ENCODE measurements at regions not wholly inside any gene's neighbourhood (a gene's known extent, or its start where the extent isn't known, plus 50 kb on each side); places are given as distances from the start of the nearest gene placed in this dataset.
"Not testable (repeated sequence)": the region's sequence is repeated elsewhere in the genome, so short reads cannot be mapped to it uniquely, and the experiment has no call there.

DNA sequence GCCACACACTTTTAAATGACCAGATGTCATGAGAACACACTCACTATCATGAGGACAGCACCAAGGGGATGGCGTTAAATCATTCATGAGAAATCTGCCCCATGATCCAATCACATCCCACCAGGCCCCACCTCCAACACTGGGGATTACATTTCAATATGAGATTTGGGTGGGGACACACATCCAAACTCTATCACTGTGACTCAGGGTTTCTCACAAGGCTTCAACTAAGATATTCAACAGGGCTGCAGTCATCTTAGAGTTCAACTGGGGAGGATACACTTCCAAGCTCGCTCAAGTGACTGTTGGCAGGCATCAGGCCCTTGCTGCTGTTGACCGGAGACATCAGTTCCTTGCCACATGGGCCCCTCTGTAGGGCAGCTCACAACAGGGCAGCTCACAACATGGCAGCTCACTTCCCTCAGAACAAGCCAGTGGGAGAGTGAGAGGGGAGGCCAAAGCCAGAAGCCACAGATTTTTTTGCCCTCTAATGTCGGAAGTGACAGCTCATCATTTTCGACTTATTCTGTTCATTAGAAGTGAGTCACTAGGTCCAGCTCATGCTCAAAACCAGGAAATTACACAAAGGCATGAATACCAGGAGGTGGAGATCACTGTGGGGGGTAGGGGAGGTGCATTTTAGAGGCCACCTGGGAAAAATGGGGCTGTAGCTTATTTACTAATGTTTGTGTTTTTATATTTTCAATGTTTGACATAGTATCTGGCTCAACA is 50.8 kb upstream of the PTHLH start:
- DNase-seq, result no peak

DNA sequence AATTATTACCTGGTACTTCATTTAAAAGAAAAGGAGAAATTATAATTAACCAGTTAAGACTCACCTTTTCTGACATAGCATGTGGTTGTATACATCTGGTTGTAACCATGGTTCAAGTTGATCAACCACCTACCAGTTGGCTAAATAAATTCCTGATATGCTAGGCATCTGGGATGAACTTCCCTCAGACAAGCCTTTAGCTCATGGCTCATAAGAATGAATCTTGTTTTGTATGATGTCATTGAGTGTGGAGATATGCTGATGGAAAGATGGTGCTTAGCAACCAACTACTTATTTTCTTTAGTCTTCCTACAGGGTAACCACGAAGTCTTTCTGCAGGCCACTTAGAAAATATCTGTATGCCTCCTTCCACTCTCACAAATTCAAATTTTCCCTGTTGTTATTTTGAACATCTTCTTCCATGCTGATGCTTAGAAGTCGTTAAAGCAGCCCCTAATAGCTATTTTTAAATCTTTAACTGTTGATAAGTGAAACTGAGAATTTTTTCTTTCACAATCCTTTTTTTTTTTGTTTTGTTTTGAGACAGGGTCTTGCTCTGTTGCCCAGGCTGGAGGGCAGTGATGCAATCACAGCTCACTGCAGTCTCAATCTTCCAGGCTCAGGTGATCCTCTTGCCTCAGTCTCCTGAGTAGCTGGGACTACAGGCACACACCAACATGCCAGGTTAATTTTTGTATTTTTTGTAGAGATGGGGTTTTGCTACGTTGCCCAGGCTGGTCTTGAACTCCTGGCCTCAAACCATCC is 51.9 kb upstream of the PTHLH start:
- no peak for DNase-seq

DNA sequence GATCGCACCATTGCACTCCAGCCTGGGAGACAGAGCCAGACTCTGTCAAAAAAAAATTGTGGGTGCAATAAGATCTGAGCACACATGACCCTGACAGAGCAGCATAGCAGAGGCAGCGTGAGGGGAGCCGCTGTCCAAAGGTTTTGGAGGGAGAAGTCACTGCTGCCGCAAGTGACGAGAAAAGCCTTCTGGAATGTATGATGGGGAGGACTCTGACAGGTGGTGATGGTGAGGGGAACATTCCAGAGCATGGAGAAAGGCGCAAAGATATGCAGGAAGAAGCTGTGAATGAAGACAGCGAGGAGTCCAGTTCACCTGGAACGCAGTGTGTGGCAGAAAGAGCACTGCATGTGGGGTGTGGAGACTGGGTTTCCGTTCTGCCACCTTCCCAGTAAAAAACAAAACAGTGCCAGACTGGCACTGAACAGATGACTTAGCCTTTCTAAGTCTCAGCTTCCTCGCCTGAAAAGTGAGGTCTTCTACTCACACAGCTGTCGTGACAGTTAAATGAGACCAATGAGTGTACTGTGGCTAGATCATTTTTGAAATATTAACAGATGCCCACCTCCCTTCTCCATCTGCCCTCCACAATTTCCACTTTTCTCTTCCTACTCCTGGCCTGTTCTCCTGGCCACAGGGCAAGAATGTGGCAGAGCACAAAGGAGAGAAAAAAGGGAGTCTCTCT is 53.4 kb upstream of the PTHLH start:
- no peak for DNase-seq

DNA sequence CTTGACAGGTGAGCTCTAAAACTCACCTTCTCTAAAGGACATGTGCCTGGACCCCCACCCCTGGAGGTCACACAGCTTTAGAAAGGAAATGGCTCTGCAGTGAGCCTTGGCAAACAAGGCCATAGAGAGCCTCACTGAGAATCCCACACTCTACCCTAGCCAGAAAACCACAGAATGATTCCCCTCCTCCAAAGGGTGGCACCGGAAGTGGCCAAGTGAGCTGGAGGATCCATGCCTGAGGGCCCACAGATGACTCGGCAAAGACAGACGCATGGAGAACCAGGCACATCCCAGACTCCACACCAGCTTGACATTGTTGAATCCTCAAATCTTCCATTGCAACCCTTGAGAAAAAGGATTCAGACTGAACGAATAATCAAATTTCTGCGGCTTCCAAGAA is 54.2 kb upstream of the PTHLH start:
- no peak for DNase-seq

DNA sequence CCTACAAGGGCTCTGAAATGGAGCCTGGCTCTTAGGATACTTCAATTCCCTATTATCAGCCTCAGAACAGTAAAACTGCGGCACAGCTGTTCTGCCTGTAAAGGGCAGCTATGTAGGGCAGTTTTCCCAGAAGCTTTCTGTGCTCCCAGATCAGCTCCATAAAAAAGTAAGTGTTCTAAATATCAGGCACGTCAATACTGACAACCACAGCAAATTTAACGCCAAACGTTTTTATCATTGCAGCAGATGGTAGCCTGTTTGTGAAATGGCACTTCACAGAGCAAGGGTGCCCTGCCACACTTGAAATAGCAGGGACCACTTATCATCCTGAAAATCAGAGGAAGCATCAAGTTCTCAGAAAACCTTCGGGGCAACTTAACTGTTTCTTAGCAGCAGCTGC is 54.8 kb upstream of the PTHLH start:
- no peak for DNase-seq

DNA sequence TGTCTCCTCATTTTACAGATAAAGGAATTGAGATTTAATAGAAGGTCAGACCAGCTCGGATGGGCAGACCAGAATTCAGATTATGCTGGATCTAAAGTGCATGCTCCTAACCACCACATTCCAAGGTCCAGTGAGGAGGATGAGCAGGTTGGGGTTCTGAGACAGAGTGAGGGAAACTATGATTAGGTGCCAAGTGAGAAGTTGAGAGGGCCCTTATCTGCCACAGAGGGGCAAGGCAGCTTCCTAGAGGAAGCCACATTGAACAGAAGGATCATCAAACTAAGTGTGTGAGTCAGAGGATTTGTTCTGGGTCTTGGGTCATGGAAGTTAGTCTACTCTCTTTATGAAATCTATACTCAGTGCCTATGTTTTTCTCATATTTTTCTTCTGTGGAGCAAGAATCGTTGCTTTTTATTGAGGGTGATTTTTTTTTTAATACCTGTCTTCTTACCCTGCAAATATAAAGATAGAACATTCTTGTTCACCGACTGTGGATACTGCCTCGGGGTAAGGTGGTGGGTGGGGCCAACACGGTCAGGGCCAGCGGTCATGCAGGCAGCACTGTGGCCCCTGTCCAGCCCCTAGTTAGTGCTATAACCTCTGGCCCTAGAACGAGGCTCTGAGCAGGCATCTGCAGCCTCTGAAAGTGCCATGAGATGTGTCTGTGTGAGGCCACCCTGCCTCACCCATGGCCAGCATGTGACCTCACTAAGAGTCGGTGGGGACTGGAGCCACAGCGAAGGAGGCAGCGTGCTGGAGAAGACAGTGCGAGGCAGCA is 55.6 kb upstream of the PTHLH start:
- no peak for DNase-seq

DNA sequence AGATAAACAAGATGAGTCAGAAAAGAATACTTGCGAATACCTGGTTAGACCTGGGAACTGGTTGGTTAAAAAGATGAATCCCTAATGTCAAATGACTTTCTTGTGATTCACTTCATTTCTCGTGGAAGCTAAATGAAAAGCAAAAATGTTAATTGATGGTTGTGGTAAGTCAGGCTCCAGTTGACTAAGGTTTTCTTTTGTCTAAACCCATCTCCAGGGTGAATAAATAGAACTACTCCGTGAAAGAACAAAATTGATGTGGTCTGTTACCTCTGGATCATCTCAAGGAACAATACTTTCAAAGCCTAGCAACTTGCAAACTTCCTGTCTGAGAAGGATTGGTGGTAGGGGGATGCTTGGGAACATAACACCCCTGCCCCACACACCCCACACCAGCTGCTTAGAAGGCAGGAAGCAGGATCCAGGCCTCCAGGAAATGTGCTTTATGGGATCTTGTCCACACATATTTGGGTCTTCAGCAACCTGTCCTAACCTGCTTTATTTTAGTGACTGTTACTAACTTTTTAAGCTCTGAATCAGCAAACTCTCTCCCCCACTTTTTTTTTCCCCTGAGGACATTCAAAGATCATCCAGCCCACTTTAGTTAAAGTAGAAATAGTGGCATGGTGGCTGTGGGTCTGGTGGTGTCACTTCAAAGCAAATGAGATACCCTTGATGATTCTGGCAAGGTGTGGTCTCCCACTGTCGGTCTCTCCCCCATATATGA is 60.4 kb upstream of the PTHLH start:
- DNase-seq, result no peak

DNA sequence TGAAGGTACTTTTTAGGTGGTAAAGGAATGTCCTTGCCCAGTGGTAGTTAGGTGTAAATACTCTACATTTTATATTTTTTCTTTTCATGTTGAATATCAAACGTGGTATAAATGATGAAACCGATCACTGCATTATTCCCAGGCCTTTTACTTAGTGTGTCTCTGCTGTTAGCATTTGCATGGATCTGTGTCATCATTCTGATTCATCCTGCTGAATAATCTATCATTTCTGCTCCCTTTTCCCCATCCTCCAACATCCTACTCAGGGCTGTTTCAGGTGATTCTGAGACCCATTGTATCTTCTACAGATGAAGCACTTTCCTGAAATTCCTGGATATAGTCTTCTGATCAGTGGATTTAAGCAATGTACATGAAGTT is 61.0 kb upstream of the PTHLH start:
- no peak for DNase-seq

DNA sequence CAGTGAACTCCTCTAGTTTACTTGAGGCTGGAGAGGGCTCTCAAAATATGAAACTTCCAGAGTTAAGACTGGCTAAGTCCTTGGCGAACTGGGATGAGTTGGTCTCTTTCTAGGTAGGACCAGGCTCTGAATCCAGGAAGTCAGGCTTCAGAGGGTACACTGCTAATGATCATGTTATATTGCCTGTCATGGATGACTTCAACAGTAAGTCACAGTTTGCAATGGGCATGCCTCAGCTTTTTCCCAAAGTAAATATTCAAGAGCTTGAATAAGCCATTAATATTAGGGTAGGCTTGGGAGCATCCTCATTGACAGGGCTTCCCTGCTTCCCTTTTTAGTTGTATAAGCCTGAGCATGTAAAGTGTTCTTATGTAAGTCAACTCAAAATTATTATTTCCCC is 61.7 kb upstream of the PTHLH start:
- no peak for DNase-seq

DNA sequence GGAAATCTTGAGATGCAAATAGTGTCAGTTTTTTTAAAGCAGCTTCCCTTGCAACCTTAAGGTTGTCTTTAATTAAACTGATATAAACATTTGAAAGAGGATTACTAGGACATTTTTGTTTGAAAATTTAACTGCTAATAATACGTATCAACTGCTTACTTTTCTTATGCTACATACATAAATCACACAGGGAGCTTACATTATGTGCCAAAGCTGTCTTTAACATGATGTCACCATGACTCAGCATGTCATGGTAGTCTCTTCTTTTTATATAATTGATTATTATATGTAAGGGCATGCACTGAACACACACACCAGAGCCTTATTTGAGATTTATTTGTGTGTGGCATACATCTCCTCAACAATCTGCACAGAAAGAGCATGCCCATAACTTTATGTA is 63.0 kb upstream of the PTHLH start:
- DNase-seq, result no peak

DNA sequence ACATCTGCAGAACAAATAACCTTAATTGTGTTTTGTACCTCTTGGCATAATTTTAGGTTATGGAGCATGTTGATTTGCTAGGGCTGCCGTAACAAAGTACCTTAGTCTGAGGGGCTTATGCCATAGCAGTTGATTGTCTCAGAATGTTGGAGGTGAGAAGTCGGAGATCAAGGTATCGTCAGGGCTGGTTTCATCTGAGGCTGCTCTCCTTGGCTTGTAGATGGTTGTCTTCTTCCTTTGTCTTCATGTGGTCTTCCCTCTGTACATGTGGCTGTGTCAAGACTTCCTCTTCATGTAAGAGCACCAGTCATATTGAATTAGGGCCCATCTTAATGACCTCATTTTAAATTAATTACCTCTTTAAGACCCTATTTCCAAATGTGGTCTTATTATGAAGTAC is 64.4 kb upstream of the PTHLH start:
- DNase-seq, result no peak

DNA sequence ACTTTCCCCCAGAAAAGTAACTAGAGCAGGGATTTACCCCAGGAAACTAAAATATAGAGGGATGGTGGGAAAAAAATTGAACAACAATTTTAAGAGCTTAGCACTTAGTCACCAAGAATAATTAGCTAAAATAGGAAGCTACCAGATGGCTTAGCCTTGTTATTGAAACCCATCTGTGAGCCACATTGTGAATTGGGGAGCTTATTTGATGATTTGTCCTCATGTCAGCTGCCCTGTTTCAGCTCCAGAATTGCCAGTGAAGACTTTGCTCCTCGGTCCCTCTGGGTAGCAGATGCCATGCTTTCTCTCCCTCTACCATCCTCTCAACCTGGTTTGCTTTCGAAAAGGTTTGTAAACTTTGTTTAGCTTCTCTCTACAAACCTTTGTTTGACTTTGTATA is 67.7 kb upstream of the PTHLH start:
- no peak for DNase-seq

DNA sequence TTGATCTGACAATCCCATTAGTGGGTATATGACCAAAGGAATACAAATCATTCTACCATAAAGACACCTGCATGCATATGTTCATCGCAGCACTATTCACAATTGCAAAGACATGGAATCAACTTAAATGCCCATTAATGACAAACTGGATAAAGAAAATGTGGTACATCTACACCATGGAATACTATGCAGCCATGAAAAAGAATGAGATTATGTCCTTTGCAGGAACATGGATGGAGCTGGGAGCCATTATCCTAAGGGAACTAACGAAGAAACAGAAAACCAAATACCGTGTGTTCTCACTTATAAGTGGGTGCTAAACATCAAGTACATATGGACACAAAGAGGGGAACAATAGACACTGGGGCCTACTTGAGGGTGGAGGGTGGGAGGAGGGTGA is 74.1 kb upstream of the PTHLH start:
- DNase-seq, result not testable (repeated sequence)

DNA sequence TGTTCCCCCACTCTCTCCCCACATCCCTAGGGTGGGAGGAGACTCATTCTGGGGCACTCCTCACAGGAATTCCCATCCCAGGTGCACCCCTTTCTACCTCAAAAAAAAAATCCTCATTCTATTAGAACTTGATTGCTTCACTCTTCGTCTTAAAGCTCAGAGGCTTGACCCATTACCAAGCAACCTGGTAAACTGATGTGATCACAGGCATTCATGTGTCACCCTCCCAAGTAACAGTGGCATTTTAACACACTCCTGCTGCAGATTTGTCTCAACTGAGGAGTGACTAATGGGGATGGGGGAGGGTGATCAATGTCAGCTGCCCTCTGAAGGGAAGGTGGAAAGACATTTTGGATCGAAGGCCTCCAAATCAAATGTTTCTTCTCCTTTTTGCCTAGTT is 78.1 kb upstream of the PTHLH start:
- no peak for DNase-seq

DNA sequence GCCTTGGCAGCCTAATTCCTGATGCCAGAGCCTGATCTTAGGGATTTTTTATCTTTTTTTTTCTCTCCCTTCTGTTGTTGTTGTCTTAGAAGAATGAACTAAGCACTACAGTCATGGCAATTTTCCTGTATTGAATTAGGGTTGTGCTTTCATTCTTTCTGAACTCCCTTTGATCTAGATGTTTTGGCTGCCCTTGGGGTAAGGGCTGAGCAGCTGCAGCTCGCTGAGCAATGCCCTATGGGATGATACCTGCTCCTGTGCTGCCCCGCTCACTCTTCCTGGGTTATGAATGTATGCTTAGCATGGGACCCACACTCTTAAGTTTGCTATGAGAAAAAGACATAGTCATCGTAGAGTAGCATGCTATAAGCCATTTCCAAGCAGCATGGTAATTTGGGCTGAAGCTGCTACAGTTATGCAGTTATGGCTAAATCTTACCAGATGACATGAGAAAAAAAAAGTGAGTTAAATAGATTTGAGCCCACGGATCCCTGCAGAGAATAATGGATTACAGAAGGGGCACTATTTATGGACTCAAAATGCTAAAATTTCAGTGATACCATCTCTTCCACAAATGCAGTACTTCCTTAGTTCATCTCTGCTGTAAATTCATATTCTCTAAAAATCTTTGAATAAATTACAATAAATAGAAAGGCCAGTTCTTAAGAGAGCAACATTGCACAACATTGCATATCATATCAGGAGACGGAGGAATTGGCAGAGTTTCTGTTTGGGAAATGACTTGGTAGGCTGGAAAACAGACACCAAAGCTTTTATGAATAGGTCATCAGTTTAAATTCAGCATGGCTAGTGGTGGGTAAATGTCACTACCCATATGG is 79.2 kb upstream of the PTHLH start:
- DNase-seq, result no peak

DNA sequence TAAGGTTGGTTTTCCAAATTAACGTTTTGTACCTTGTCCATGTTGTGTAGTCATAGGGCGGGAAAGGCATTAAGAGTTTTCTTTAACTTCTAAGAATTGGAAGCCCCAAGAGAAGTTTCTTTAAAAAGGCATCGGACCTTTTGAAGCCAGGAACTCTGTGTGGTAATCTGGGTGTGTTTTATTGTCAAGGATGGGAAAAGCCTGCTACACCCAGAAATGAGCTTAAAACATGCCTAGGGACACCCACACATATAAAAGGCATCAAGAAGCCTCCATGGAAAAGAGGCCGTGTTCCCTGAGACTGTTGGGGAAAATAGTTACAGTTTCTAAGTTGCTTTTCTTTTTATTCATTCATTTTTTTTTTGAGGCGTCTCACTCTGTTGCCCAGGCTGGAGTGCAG is 81.0 kb upstream of the PTHLH start:
- no peak for DNase-seq

DNA sequence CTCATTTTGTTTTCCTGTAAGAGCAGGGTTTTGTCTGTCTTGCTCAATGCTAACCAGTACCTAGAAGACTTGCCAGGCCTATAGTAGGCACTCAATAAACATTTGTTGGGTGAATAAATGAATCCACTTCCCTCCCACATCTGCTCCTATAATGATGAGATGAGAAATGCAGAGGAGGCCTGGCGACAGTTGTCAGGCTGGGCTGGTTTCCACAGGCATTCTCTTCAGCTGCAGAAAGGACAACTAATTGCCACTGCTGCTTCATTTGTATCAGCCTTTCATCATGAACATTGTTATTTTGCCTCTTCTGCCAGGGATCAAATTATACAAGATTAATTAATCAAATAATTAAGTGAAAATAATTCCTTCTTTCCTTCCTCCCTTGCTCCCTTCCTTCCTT is 82.0 kb upstream of the PTHLH start:
- no peak for DNase-seq

DNA sequence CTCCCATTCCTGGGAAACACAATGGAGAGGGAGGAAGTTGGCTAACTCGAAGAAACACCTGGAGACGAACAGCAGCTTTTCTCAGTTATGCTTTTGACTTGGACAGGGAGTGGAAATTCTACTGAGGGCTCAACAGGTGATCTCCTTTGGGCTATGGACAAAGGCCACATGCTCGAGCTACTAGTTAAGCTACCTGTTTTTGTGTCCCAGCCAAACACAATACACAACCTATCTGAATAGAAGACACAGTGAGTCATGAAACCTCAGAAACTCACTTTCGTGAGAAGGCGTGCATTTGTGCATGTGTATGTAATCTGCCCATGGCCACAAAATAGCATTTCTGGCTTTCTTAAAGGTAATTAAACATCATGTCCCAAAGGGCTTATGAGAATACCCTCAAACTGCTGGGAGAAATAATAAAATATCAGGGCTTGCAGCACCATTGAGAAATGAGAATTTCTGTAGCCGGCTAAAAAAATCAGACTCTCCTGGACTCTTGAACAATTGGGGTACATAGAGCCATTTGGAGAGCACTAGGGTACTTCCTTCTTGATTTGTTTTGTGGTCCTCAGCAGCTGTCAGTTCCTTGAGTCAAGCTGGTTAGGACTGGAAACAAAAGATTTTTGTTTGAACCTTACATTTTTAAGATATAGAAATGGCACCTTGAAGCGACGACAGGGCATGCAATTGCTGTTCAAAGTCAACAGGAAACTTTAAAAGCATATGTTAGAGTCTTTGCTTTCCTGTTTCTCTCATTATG is 85.5 kb upstream of the PTHLH start:
- no peak for DNase-seq

DNA sequence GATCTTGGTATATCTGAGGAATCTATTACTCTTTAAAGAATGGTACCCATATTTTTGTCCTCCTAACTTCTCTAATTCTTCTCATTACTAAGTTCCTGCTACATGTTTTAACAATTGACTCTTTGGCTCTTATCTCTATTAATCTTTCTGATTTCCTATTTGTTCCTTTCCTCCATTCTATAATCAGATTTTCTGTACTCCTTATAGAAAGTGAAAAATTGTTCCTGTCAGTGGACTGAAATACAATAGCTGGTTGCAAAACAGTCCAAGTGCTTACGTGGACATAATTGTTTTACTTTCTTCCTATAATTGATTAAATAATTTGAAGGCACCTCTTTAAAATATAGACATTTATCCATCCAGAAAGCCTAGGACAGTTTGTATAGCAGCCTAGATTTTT is 86.7 kb upstream of the PTHLH start:
- DNase-seq, result no peak

DNA sequence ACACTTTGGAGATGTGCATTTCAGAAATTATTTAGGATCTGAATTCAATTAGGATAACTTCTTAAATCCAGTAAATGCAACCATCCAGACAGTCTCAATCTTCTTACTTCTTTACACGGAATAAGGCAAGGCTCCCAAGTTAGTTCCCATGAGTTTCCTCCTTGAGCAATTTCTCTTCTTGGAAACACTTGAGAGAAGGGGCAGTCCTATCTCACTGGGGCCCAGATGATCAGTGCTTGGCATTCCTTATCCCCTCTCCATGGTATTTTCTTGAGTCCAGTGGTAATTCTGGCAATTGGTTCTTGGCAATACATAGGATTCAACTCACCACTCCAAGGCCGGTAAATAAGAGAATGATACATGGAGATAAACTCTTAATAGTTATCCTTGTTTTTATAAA is 87.1 kb upstream of the PTHLH start:
- no peak for DNase-seq

DNA sequence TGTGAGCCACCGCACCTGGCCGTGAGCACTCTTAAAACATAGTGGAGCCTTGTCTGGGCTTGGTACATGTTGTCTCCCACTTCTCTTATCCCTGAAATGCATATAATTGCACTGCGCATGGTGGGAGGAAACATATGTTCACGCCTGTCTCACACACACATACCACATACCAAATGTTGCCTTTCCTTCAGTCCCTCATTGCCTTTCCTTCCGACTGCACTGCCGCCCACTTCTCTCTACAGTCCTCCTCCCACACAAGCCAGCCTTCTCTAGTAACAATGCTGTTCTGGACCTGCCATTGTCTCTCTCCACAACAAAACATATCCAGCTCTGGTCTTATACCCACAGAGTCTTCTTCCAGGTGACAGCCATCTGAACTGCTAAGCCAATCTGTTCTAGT is 88.3 kb upstream of the PTHLH start:
- DNase-seq, result no peak
